ENCODE measurements at regions not wholly inside any gene's neighbourhood (a gene's known extent, or its start where the extent isn't known, plus 50 kb on each side); places are given as distances from the start of the nearest gene placed in this dataset.

GRCh38 chr6:14431385-14432330 lies 314.1 kb downstream of the CD83 start:
- DNase-seq (ENCODE audit: low read depth) = no peak

- DNase-seq (ENCODE audit: low read depth) = no peak
Observed at GRCh38 chr6:14434916-14435690, 317.5 kb downstream of the CD83 start.

GRCh38 chr6:14436592-14437132 lies 319.1 kb downstream of the CD83 start:
- DNase-seq (ENCODE audit: low read depth) = no peak

- DNase-seq (ENCODE audit: low read depth) = no peak
Observed at GRCh38 chr6:14439419-14439818, 321.8 kb downstream of the CD83 start.

GRCh38 chr6:14440215-14440910 lies 322.8 kb downstream of the CD83 start:
- no peak for DNase-seq (ENCODE audit: low read depth)

DNA sequence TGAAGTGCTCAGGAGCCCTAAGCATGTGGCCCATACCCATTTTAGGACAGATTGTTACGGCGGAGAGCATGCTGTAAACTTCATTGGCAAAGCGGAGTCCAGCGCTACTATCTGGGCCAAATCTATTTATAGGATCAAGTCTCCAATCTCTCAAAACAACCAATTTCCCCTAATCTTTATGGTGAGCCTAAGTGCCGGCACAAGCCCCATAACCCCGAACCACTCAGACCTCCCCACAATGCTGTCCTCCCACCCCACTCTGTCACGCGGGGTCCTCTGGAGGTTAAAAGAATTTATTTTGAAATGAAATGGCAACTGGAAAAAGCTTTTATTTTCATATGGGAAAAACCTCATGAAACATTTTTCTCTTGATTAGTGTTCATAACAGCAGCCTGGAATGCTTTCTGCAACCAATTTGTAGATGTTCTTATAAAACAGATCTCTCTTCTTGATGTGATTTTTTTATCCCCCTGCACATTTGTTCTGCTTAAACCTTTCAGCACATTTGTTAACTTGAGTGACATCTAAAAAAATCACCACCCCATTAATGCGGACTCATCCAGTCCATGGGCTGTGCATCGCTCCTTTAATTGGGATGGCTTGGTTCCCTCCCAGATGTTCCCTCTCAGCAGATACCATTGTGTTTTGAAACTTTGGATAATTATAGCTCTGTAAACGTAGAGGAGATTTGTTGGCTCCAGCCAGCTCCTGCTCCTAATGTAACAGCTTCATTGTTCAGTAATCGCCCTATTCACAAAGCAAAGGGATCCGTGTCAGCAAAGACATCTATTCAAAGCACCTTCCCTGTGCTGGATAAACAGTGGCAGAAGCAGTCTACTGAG lies 323.6 kb downstream of the CD83 start:
- DNase-seq (ENCODE audit: low read depth) = no peak

- DNase-seq (ENCODE audit: low read depth) = no peak
Observed at GRCh38 chr6:14442242-14442641, 324.7 kb downstream of the CD83 start.

DNA sequence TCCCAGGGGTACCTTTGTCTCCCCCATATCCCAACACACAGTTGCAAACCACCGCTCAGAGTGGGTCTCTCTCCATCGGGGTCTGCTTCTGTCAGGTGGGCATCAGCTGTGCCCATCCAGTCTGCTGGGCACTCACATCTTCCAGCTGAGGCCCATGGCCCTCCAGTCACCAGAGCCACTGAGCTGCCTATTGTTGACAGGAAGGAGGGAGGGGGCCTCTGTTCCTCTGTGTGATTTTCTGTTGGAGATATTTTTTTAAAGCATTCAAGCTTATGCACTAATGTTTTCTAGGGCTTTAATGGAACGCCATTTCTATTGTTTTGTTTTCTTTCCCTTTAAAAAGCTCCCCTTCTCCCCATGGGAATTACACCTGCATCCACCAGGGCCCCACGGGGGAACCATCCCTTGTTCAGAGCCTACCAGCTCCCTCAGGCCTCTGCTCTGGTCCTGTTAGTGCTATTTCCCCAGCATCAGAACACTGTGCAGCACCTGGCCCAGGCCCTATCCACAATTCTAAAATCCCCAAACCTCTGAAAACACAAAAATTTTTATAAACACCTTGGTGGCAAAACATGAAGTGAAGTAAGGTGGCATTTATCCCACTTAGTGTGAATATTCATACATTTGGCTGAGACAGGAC lies 326.2 kb downstream of the CD83 start:
- no peak for DNase-seq (ENCODE audit: low read depth)

DNA sequence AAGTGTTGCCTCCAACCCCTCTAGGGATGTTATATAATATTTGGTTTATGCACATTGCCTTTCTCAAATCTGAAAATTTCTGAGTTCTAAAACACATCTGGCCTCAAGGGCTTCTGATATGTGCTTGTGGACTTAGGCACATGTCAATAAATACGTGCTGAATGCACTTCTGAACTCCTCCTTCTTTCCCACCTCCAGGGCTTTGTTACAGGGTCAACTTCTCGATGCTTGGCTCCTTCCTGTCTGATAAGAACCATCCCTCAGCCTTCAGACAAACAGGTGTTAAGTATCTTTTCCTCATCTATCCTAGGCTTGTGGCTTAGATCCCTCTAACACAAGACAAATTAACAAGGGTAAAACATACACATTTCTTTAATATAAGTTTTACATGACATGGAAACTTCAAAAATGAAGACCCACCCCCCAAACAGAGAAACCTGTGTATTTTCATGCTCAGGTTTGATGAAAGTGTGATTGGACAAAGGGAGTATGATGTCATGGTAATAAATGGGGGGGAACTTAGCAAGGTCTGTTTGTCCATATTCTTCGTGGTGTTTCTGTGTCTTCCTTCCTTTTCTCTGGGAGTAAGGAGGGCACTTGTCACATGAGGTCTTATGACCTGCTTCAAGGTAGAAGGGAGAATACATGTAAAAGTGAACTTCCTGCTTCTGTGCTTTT lies 326.9 kb downstream of the CD83 start:
- no peak for DNase-seq (ENCODE audit: low read depth)

GRCh38 chr6:14447240-14447639 lies 329.7 kb downstream of the CD83 start:
- DNase-seq (ENCODE audit: low read depth) = no peak

GRCh38 chr6:14448246-14448645 lies 330.7 kb downstream of the CD83 start:
- no peak for DNase-seq (ENCODE audit: low read depth)

DNA sequence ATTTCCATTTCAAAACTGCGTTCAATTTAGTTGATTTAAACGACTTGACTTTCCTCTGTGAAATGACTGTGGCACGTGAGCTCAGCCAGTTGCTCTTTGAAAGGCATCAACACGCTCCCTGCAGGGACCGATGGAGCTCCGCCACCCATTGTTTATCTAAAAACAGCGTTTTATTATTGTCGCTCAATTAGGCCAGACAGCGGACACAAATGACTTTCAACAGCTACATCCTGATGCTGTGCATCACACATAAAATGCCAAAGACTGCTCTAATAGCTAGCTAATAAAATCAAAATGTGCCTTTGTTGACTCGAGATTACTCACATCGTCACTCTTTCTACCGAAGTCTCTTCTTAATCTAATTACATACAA lies 332.5 kb downstream of the CD83 start:
- no peak for DNase-seq (ENCODE audit: low read depth)

DNA sequence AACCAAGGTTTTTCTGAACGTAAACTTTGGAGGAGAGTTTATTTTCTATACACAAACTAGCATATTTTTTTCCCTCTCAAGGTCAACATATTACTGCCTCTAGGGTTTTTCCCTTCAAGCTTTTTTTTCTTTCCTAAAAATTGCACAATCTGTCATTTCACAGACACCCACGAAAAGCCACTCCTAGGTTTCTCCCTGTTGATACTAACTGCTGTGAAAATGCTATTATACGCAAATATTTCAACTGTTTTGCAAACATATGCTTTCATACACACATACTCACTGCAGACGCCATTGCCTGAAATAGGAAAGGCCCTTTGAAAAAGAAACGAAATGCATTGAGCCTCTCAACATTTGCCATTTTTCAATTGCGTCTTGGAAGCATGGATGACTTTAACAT lies 333.0 kb downstream of the CD83 start:
- no peak for DNase-seq (ENCODE audit: low read depth)

DNA sequence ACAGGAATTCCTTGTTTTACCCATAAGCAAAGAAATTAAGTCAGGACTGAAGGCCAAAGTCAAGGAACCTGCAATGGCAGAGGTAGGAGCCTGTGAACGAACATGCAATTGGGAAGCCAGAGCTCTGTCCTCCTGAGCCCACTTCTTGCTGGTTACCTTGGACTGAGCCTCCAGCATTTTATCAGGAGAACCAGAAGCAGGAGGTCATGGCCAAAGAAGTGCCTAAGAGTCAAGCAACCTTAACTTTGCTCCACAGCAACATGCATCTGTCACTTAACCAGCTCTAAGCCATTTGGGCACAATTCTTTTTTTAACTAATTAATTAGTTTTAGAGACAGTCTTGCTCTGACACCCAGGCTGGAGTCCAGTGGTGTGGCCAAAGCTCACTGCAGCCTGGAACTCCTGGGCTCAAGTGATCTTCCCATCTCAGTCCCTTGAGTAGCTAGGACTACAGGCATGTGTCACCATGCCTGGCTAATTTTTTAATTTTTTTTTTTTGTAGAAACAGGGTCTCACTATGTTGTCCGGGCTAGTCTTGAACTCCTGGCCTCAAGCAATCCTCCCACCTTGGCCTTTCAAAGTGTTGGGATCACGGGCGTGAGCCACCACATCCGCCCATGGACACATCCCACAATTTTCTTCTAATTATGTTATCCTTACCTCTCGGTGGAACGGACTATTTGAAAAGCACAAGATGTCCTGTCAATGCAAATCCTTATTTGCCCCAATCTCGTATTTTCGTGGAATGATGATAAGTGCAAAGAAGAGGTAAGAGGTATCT lies 334.2 kb downstream of the CD83 start:
- DNase-seq (ENCODE audit: low read depth) = no peak

- DNase-seq (ENCODE audit: low read depth) = no peak
Observed at GRCh38 chr6:14452567-14453527, 335.3 kb downstream of the CD83 start.

- DNase-seq (ENCODE audit: low read depth) = no peak
Observed at GRCh38 chr6:14453712-14454472, 336.3 kb downstream of the CD83 start.

DNA sequence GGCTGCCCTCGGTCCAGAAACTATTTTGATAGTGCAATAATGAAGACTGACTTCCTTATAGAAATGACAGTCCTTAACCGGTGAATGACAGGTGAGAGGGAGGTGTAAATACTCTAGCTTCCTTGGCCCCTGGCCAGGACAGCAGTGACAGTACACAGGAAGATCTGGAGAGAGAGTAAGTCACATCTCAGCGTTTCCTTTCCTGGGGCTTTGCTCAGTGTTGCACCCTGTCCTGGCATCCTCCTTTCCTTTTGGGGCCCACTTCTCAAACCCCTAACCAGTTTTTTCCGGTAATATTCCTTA lies 336.9 kb downstream of the CD83 start:
- DNase-seq (ENCODE audit: low read depth) = no peak

GRCh38 chr6:14455427-14455826 lies 337.9 kb downstream of the CD83 start:
- DNase-seq (ENCODE audit: low read depth) = no peak

Measured in HS-5 (cell line).